Coronary artery (tissue), 2 donors: ENCODE measurements at regions not wholly inside any gene's neighbourhood (a gene's known extent, or its start where the extent isn't known, plus 50 kb on each side); places are given as distances from the start of the nearest gene placed in this dataset.

Experiments used
- DNase-seq: peaks from one replicate; pipeline ENCODE4 v3.0.0-alpha.2; 2017; ENCODE audit warnings: low spot score
- H3K27ac ChIP-seq, 2 donors: fragments of 200-600 bp; sonication (generic); one replicate each; pipeline ENCODE4 v1.5.1; 2016 to 2019
- H3K4me3 ChIP-seq: fragments of 200-600 bp; sonication (generic); 2 replicates; pipeline ENCODE4 v1.5.1; 2016; ENCODE audit warnings: mild to moderate bottlenecking, moderate library complexity
- TF ChIP-seq, protein P1 (sequence below): fragments of 200-600 bp; sonication (generic); IDR thresholded peaks from one replicate; pipeline ENCODE4 v1.5.1; 2019; ENCODE audit warnings: antibody characterized with exemption

DNA sequence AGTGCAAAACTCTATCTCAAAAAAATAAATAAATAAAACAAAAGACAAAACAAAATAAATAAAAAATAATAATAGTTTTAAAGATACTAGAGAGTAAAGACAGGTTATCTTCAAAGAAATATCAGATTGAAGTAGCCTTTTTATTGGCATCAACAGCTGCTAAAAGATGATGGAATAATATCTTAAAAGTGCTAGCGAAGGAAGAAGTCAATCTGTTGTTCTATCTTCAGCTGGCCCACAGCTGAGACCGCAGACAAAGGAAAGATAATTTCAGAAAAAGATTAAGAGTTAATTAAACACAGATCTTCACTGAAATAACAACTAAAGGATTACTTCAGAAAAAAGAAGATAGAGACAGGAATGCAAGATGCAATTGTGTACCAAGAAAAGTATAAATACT lies 130.2 kb upstream of the PKDCC start:
- Histone ChIP-seq H3K27ac (no peak overlapping the region), H3K4me3 (no peak overlapping the region)
- DNase-seq, result no peak
- TF ChIP-seq, protein P1, sequence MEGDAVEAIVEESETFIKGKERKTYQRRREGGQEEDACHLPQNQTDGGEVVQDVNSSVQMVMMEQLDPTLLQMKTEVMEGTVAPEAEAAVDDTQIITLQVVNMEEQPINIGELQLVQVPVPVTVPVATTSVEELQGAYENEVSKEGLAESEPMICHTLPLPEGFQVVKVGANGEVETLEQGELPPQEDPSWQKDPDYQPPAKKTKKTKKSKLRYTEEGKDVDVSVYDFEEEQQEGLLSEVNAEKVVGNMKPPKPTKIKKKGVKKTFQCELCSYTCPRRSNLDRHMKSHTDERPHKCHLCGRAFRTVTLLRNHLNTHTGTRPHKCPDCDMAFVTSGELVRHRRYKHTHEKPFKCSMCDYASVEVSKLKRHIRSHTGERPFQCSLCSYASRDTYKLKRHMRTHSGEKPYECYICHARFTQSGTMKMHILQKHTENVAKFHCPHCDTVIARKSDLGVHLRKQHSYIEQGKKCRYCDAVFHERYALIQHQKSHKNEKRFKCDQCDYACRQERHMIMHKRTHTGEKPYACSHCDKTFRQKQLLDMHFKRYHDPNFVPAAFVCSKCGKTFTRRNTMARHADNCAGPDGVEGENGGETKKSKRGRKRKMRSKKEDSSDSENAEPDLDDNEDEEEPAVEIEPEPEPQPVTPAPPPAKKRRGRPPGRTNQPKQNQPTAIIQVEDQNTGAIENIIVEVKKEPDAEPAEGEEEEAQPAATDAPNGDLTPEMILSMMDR, result no peak

DNA sequence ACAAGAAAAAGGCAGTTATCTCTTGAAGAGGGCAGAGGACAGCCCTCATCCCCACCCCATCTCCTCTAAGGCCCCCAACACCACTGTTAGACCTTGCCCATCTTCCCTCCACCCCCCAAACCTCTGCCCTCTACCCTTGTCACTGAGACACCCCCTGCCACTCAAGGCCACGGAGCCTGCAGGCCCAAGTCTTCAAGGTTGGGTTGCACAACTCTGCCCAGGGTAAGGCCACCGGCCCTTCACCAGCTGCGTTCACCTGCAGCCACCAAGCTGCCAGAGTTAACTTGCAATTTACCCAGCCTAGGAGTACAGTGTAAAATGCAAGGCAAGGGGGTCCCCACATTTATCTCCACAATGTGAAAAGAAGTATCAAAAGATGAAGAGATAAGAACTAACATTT lies 128.7 kb upstream of the PKDCC start:
- DNase-seq, result peak; percentile 59
- H3K4me3 ChIP-seq, result no peak overlapping the region
- TF ChIP-seq, protein P1, result no peak
- H3K27ac ChIP-seq, result no peak overlapping the region

DNA sequence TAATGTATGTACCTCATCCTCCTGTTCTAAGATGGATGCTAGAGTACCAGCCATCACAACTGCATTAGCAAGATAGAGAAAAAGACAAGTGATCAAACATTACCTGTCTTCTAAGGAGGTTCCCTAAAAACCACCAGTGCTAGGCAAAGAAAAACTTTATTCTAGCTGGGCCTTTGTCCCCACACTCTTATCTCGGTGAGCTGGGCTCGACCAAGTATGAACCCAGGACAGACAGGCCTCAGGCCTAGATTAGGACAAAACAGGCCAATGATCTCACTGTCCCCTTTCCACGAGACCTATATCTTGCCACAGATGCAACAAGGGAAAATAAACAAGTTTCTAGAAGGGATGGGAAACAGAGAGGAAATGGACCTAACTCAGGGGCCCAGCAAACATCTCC lies 127.6 kb upstream of the PKDCC start:
- Histone ChIP-seq H3K27ac (no peak overlapping the region), H3K4me3 (no peak overlapping the region)
- TF ChIP-seq, protein P1, result no peak
- DNase-seq, result no peak

DNA sequence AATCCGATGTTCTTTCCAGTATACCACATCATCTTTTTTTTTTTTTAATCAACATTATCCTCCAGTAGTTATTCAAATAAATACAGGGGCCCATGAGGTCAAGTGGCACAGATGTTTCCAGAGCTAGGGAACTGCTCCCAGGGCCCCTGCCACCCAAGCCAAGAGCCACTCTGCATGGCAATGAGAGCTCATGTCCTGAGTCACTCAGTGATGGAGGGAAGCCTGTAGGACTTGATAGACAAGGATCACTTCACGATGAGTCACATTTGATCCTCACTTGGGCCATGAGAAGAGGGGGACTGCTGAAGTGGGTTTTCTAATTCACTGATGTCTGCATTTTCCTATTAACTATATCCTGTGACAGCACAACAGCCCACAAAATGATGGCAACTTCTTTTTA lies 127.0 kb upstream of the PKDCC start:
- TF ChIP-seq, protein P1, result no peak
- H3K27ac ChIP-seq, result no peak overlapping the region
- DNase-seq, result no peak
- H3K4me3 ChIP-seq, result no peak overlapping the region

DNA sequence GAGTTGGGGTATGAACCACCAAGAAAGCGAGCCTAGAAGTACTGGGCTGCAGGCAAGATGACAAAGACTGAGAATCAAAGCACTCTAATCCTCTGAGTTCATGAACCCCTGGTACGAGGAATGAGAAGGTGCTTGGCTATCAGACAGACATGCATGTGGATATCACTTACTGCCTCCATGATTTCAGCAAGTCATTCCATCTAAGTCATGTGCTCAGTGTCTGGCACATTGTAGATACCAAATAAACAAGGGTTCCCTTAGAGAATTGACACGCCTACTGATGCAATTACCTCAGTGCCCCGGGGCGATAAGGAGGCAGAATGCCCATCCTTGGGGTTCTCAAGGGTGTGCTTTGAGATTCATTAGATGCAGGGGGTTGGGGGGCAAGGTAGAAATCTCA lies 125.6 kb upstream of the PKDCC start:
- DNase-seq, result peak; percentile 59
- Histone ChIP-seq H3K27ac (peak overlapping the region in 1 of 2 donors; percentile 50), H3K4me3 (no peak overlapping the region)
- TF ChIP-seq, protein P1, result no peak

DNA sequence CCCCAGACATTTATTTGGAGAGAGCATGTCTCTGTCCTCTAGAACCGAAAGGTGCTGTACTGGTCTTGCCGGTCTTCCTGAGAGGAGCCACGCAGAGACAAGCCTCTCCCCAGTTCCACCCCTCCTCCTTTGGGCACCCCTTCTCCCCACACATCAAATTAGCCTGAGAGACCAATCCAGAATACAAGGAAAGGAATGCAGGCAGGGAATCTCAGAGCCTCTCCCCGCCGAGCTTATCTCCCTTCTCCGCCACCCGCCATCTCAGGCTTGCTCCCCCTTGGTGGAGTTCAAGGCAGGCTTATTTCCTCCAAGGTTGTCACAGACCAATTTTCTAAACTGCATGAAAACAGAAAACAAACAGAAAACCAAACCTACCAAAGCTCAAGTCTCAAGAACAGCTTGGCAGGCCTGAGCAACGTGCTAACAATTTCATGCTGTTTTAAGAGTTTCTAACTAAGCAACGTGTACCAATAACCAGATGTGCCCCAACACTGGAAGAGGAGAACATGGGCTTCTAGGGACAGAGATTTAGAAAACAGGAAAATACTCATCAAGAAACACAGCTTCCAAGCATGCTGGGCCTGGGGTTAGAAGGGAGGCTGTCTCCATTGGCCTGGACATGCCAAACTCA lies 124.5 kb upstream of the PKDCC start:
- TF ChIP-seq, protein P1, result no peak
- Histone ChIP-seq H3K27ac (peak overlapping the region in 1 of 2 donors; percentile 50), H3K4me3 (no peak overlapping the region)
- DNase-seq, result no peak

DNA sequence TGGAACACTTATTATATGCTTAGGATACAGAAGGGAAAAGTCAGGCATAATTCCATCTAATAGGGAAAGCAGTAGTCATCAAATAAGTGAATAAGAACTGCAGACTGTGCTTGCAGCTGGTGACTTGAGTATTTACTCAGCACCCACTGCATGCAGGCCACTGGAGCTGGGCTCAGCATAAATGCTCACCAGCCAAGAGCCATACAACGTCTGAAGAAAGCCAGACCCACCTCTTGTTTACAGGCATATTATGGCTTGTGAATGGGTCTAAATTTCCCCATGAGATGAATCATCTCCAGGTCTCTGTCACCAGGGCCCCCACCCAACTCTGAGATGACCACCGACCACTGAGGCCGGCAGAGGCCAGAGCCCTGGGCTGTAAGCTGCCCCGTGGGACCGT lies 123.8 kb upstream of the PKDCC start:
- DNase-seq, result peak; percentile 56
- no peak overlapping the region for H3K27ac ChIP-seq
- TF ChIP-seq, protein P1, result no peak
- H3K4me3 ChIP-seq, result no peak overlapping the region
